Endothelial cell of umbilical vein (primary cell): ENCODE measurements at regions not wholly inside any gene's neighbourhood (a gene's known extent, or its start where the extent isn't known, plus 50 kb on each side); places are given as distances from the start of the nearest gene placed in this dataset.

Experiments used
- BruUV-seq: library from RNA; stranded (reverse); fragments of 400-500 nt; replicated peaks from 2 replicates; lab custom pipeline; 2021; lab: Mats Ljungman, UMichigan
- CTCF ChIA-PET: fragments of 300-600, 350-600 bp; sonication (Branson Sonifier 250); formaldehyde crosslinking; loops from one replicate; lab custom pipeline; 2021; ENCODE audit warnings: antibody characterized with exemption, inconsistent platforms; lab: Charles Lee
- POLR2A ChIA-PET: fragments of 300-600, 350-600 bp; sonication (Branson Sonifier 250); formaldehyde crosslinking; loops from one replicate; lab custom pipeline; 2021; ENCODE audit warnings: antibody characterized with exemption, inconsistent platforms; lab: Charles Lee
- DNase-seq: peaks from one replicate; pipeline ENCODE4 v3.0.0-alpha.2; 2011; ENCODE audit warnings: low read depth, low spot score
- FAIRE-seq: peaks from 2 replicates; lab custom pipeline; 2011; peaks lifted over from hg19 to GRCh38; lab: Jason Lieb, UNC
- H2AFZ ChIP-seq: 2 replicates; pipeline ENCODE4 v1.6.0; 2012; ENCODE audit warnings: low read depth, low read length, control low read depth, inconsistent platforms
- H3K27ac ChIP-seq: 2 replicates; pipeline ENCODE4 v1.5.1; 2011; ENCODE audit warnings: low read depth, mild to moderate bottlenecking, control low read depth, low read length, moderate library complexity; ENCODE audit not compliant: insufficient read depth
- H3K27me3 ChIP-seq, 2 experiments: 2 replicates each; pipeline versions ENCODE4 v1.6.0 to v1.6.1; 2011; ENCODE audit warnings: low read length in 2 of 2, mixed read lengths in 1 of 2; ENCODE audit not compliant: control insufficient read depth in 2 of 2, insufficient read depth in 2 of 2
- H3K36me3 ChIP-seq, 2 experiments: 2 replicates in 1 of 2; 3 replicates in 1 of 2; pipeline ENCODE4 v1.5.1; 2011; ENCODE audit warnings: low read length in 2 of 2, mild to moderate bottlenecking in 1 of 2, moderate library complexity in 1 of 2; ENCODE audit not compliant: control insufficient read depth in 2 of 2, insufficient read depth in 2 of 2; ENCODE audit errors: extremely low read depth in 1 of 2
- H3K4me1 ChIP-seq: 3 replicates; pipeline ENCODE4 v1.5.1; 2011; ENCODE audit warnings: mild to moderate bottlenecking, low read length; ENCODE audit not compliant: control insufficient read depth, insufficient read depth; ENCODE audit errors: extremely low read depth
- H3K4me2 ChIP-seq: 2 replicates; pipeline ENCODE4 v1.6.1; 2011; ENCODE audit warnings: low read length, control low read depth, mixed read lengths; ENCODE audit not compliant: insufficient read depth
- H3K4me3 ChIP-seq, 3 experiments: fragments of 200-600 bp in 1 of 3; sonication (generic), shearing (Covaris generic) in 1 of 3; replicated peaks in 1 of 3; 2 replicates each; pipeline ENCODE4 v1.5.1; 2011 to 2016; ENCODE audit warnings: control low read depth in 3 of 3, low read length in 3 of 3, mild to moderate bottlenecking in 2 of 3, inconsistent platforms in 1 of 3, low read depth in 1 of 3, moderate library complexity in 1 of 3; ENCODE audit not compliant: insufficient read depth in 1 of 3
- H3K79me2 ChIP-seq: 2 replicates; pipeline ENCODE4 v1.6.0; 2012; ENCODE audit warnings: low read length, inconsistent platforms; ENCODE audit not compliant: control insufficient read depth, insufficient read depth
- H3K9ac ChIP-seq: replicated peaks from 2 replicates; pipeline ENCODE3; 2011; ENCODE audit warnings: low read length, control low read depth; ENCODE audit not compliant: insufficient read depth; ENCODE audit errors: extremely low read depth
- H3K9me1 ChIP-seq: replicated peaks from 3 replicates; pipeline ENCODE4 v1.6.0; 2011; ENCODE audit warnings: mild to moderate bottlenecking, low read length; ENCODE audit not compliant: control insufficient read depth, insufficient read depth; ENCODE audit errors: extremely low read depth
- H3K9me3 ChIP-seq: replicated peaks from 2 replicates; pipeline ENCODE4 v1.5.1; 2012; ENCODE audit warnings: low read length, inconsistent platforms; ENCODE audit not compliant: control insufficient read depth, insufficient read depth
- H4K20me1 ChIP-seq: replicated peaks from 2 replicates; pipeline ENCODE3; 2011; ENCODE audit warnings: mild to moderate bottlenecking, low read length; ENCODE audit not compliant: control insufficient read depth, insufficient read depth; ENCODE audit errors: extremely low read depth
- EZH2 ChIP-seq: IDR thresholded peaks from 2 replicates; pipeline ENCODE4 v1.6.1; 2012; ENCODE audit warnings: borderline replicate concordance, low read depth, mild to moderate bottlenecking, moderate library complexity, low read length, inconsistent platforms; ENCODE audit not compliant: severe bottlenecking
- FOS ChIP-seq: IDR thresholded peaks from 2 replicates; pipeline ENCODE4 v1.6.1; 2011; ENCODE audit warnings: mild to moderate bottlenecking, low read length, moderate library complexity, borderline replicate concordance; ENCODE audit not compliant: insufficient read depth
- GATA2 ChIP-seq: IDR thresholded peaks from 2 replicates; pipeline ENCODE4 v1.7.0; 2011; ENCODE audit warnings: low read depth, mild to moderate bottlenecking, moderate library complexity, mixed read lengths, low read length; ENCODE audit not compliant: insufficient read length, insufficient read depth
- JUN ChIP-seq: IDR thresholded peaks from 2 replicates; pipeline ENCODE4 v1.6.1; 2011; ENCODE audit warnings: borderline replicate concordance, low read depth; ENCODE audit not compliant: insufficient read length, insufficient read depth
- MYC ChIP-seq: IDR thresholded peaks from one replicate; pipeline ENCODE4 v1.6.1; 2011; ENCODE audit warnings: mild to moderate bottlenecking, low read depth, low read length
- POLR2A ChIP-seq: IDR thresholded peaks from 2 replicates; pipeline ENCODE4 v1.6.1; 2012; ENCODE audit warnings: low read depth, mild to moderate bottlenecking, control low read depth, low read length
- POLR2AphosphoS5 ChIP-seq: IDR thresholded peaks from 2 replicates; pipeline ENCODE4 v1.6.1; 2012; ENCODE audit warnings: low read depth, mild to moderate bottlenecking, control low read depth, low read length, moderate library complexity; ENCODE audit not compliant: insufficient read depth
- dilution Hi-C: fragments of 300-500 bp; cut with MboI; formaldehyde crosslinking; loops from one replicate; pipeline ENCODE4 v1.15.0; 2019; ENCODE audit warnings: low sequenced_read_pairs; ENCODE audit not compliant: extremely low pct_ligation_motif_present
- intact Hi-C: fragments of 100-400 bp; cut with micrococcal nuclease; formaldehyde crosslinking; loops from one replicate; pipeline ENCODE4 v1.10.0; 2022
- TF ChIP-seq, protein P1 (sequence below): IDR thresholded peaks from 2 replicates; pipeline ENCODE4 v1.6.1; 2011; ENCODE audit not compliant: insufficient read depth, insufficient read length
- TF ChIP-seq, protein P2 (sequence below), 2 donors: IDR thresholded peaks; 1 replicate in 1 of 2; 2 replicates in 1 of 2; pipeline ENCODE4 v1.5.1; 2011; ENCODE audit warnings: low read length in 2 of 2, mild to moderate bottlenecking in 2 of 2, moderate library complexity in 2 of 2, control low read depth in 1 of 2, inconsistent platforms in 1 of 2, low read depth in 1 of 2; ENCODE audit not compliant: insufficient read depth in 1 of 2; ENCODE audit errors: extremely low read depth in 1 of 2

DNA sequence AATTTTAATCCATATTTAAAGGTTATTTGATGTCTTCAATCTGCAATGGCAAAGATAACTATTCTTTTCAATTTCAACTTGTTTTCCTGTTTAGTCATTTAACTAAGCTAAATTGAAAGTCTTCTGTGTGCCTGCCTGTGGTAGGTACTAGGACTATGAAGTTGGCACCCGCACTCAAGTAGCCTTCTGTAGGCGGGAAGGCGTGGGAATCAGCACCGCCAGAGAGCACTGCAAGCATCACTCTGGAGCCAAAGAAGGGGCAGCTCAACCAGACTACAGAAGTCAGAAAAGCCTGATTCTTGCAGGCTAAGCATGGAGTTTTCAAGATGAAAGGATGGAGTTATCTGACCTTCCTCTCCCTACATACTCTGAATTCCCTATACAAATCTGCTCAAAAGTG is 269.0 kb upstream of the PHF14 start:
- no TSS peak for BruUV-seq
- Histone ChIP-seq H2AFZ (no peak overlapping the region), H3K9me3 (no peaks in the 10 kb centered on the region), H3K27me3 (no peaks in the 10 kb centered on the region), H3K79me2 (no peaks in the 10 kb centered on the region), H3K9ac (no peak overlapping the region), H3K27ac (no peak overlapping the region), H3K4me2 (no peak overlapping the region), H4K20me1 (no peaks in the 10 kb centered on the region), H3K36me3 (no peaks in the 10 kb centered on the region), H3K4me3 (no peak overlapping the region), H3K4me1 (no peaks in the 10 kb centered on the region), H3K9me1 (no peaks in the 10 kb centered on the region)
- dilution Hi-C loops (no loop called here), intact Hi-C loops (no loop called here)
- ChIA-PET CTCF (no interaction called here), POLR2A (no interaction called here)
- no peak for DNase-seq
- TF ChIP-seq EZH2: no peak
- TF ChIP-seq, protein P1, sequence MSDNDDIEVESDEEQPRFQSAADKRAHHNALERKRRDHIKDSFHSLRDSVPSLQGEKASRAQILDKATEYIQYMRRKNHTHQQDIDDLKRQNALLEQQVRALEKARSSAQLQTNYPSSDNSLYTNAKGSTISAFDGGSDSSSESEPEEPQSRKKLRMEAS: no peak
- TF ChIP-seq JUN: no peak
- no peak for TF ChIP-seq GATA2
- TF ChIP-seq POLR2A: no peak
- TF ChIP-seq, protein P2, sequence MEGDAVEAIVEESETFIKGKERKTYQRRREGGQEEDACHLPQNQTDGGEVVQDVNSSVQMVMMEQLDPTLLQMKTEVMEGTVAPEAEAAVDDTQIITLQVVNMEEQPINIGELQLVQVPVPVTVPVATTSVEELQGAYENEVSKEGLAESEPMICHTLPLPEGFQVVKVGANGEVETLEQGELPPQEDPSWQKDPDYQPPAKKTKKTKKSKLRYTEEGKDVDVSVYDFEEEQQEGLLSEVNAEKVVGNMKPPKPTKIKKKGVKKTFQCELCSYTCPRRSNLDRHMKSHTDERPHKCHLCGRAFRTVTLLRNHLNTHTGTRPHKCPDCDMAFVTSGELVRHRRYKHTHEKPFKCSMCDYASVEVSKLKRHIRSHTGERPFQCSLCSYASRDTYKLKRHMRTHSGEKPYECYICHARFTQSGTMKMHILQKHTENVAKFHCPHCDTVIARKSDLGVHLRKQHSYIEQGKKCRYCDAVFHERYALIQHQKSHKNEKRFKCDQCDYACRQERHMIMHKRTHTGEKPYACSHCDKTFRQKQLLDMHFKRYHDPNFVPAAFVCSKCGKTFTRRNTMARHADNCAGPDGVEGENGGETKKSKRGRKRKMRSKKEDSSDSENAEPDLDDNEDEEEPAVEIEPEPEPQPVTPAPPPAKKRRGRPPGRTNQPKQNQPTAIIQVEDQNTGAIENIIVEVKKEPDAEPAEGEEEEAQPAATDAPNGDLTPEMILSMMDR (IDR thresholded peaks at IDR 0.05; ENCODE audit: extremely low read depth in 1 of 2, insufficient read depth in 1 of 2, low read depth in 1 of 2, low read length in 2 of 2): no peak
- no peak for TF ChIP-seq FOS
- no peak for TF ChIP-seq POLR2AphosphoS5
- no peak for TF ChIP-seq MYC
- no peak for FAIRE-seq
